D341Med (cell line): ENCODE measurements at regions not wholly inside any gene's neighbourhood (a gene's known extent, or its start where the extent isn't known, plus 50 kb on each side); places are given as distances from the start of the nearest gene placed in this dataset.

Experiments used
- DNase-seq: peaks from one replicate; pipeline ENCODE4 v3.0.0; 2012; ENCODE audit warnings: low spot score

DNA sequence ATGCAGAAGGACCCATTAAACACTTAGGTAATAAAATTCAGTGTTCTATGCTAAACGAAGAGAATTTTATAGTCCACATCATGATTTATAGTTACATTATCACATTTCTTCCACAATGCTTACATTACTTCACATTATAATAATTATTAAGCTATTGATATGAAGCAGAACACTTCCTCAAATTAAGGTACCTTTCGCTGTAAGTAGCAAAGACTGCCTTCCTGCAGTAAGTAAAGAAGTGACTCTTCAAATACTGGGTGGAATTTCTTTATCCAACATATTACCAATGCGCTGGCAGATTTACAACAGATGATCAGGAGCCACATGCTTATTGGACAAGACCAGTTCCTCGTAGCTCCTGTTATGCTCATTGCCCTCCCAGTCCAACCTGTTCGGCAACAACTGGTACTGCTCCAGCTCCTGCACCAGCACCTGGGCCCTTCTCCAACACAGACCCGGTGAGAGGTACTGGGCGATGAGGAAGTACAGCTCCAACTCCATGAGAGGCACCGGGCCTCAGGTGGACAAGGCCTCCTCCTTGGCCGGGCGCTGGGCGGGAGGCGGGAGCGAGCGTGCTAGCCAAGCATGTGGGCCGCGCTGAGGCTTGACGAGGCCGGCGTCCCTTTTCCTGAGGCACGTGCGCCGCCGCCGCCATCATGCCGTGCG, 210.7 kb upstream of the ATP2B1 start:
- no peak for DNase-seq

DNA sequence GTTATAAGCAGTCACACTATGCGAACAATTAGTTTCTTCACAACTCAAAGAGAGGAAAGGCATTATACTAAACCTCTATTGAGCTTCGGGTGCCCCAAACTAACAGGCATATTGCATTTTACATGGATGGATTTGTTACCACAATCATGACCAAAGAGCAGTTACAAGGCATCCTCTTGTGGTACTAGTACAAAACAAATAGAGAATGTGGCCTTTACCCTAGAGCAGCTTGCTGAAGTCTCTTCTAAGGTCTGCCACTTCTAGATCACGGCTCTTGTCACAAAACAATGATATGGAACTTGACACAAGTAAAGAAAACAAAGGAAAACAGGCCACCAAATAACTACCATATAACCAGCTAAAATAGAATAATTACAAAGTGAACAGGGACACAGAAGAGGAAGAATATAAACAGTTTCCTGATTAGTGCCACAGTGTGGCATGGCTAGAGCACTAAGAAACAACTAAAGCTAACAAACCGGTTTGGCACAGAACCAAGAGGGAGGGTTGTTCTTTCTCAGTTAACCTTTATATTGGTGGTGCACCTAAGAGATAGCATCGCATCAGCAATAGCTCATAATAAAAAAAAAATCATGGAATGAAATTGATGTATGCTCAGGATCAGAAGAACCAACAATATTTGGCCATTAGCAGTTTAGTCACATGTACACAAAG, 209.7 kb upstream of the ATP2B1 start:
- no peak for DNase-seq

DNA sequence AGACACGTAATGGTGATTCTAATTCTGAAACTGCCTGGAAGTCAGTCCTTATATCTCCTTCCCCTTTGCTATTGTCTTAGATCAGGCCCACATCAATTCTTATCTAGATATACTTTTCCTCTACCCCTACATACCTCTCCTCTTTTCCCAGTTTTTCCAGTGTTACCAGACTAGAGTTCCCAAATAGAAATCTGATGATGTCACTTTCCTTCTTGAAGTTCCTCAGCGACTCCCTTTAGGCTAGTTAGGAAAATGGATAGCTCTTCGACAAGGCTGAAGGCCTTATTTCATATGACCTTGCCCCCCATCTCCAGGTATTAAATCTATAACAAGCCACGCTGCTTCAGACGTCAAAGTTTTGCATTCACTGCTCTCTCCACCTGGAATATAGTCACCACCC, 201.1 kb upstream of the ATP2B1 start:
- no peak for DNase-seq

DNA sequence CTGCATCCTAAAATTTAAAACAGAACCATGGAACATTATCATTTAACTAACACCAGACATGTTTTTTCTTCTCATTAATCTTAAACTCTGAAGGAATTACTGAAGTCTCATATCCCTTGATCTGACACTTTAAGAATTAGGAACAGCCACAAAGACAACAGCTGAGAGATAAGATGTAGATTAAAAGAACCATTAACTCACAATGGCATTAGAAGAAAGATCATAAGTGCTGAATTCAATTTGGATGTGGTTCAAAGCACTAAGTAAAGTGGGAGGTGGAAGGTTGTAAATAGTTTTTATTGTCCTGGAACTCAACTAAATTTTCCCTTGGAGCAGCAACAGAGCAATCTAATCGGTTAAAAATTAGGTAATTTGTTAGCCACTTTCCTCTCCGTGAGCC, 199.0 kb upstream of the ATP2B1 start:
- no peak for DNase-seq

DNA sequence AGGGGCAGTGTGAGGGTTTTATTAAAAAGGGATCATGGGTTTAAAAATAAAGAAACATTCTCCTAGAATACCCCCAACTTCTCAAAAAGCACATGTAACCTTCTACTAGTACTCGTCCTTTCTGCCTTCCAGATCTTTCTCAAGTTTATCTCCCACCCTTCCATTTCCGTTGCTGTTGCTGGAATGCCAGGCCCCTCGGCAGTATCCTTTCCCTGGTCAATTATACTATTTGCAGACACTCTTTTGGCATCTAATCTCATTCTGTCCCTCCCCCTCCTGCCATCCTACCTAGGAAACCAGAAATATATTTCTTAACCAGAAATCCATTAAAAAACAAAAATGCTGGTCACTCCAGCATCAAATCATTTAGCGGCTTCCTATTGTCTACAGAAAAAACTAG, 198.2 kb upstream of the ATP2B1 start:
- no peak for DNase-seq

DNA sequence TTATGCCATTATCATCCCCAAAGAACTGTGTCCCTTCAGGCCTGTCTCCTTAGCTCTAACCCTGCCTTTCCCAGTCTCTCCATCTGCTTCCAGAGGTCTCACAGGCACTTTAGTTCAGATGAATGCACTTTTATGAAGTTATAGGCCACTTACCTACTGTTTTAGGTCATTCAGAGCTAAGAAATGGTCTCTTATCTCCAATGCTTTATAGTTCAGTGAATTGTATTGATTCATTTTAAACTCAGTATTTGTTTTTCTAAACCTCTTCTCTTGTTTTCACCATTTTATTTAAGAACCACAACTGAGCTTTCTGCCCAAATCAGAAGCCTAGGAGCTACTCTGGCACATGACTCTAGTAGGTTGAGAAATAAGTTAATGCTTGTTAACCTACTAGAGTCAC, 197.5 kb upstream of the ATP2B1 start:
- DNase-seq: no peak

DNA sequence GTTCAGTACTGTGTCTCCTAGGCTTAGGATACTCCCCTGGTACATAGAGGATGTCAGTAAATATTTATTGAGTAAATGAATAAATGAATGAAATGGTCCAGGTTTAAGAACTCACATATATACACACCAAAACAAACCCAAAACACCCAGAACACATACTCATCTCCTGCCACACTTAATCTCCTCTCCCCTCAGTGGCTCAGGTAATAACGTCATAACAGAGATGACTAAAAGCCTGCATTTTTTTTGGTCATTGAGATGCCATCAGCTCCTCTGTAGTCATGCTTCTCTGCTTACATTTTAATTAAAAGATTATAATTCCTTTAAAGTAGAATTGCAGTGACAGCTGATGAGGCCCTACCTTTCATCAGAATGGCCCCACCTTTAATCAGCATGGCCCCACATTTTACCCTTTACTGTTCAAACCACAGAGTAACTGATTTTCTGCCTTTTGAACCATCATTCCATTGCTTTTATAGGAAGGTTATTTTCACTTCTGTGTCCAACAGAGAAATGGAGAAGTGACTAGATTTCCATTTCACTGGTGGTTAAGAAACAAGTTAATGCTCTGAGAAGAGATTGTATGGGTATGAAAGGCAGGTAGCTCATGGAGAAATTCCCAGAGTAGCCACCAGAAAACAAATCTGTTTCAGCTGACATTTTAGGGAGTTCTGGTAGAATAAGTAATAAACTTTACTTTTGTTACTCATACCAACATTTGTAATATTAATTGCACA, 193.4 kb upstream of the ATP2B1 start:
- DNase-seq: no peak

DNA sequence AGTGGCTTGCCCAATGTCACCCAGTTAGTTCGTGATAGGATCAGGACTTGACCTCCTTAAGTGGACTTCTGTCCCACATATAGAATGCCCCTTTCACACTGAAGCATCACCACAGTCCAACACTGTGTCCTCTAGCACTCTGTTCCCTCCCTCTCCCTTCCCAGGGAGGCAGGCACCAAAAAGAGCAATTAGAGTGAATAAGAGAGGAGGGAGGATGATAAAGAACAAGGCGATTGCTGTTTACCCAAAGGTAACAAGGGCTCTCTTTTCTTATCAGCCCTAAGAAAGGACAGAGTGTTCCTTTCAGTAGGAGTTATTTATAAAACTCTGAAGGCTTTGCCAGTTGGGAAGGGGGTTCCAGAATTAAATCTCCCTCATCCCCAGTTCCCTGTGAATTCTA, 192.7 kb upstream of the ATP2B1 start:
- DNase-seq: no peak

DNA sequence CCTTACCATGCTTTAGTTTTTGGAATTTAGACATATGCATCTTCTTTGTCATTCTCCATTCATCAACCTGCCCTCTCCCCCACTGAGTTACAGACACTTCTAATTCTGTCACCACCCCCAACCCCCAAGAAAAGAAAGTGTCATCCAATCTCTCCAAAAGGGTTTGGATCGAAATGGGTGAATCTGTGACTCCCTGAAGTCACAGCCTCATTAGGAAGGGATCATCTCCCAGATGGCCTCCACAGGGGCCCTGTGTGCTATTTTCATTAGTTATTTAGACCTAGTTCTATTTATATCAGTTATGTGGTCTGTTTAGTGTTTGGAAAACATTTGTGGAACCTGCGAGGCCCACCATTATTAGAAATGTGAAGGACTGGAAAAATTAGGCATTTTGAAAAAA, 191.0 kb upstream of the ATP2B1 start:
- DNase-seq: no peak

DNA sequence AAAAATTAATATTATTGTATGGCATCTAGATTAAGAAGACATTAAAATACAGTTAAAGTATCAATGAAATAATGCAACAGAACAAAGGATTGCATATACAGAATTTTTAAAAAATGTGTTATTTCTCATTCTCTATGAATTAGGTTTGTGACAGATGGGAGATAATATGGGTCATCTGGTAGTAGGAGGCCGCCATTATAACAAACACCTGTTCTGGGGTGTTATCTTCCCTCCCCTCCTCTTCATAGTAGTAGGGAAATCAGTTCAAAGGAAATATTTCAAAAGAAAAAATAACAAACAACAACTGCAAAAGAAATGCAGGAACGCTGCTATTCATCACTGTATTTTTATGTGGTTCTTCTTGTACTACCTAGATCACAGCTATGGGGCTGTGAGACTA, 187.0 kb upstream of the ATP2B1 start:
- DNase-seq: no peak

DNA sequence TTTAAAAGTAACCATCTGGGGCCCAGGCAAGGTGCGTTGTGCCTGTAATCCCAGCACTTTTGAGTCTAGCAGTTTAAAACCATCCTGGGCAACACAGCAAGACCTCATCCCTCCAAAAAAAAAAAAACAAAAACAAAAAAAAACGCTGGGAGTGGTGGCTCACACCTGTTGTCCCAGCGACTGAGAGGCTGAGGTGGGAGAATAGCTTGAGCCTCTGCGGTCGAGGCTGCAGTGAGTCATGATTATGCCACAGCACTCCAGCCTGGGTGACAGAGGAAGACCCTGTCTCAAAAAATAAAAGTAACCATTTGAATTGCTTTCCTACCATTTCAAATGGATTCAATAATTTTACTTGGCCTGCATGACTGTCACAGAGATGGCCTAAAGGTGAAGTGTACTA, 186.5 kb upstream of the ATP2B1 start:
- DNase-seq: no peak

DNA sequence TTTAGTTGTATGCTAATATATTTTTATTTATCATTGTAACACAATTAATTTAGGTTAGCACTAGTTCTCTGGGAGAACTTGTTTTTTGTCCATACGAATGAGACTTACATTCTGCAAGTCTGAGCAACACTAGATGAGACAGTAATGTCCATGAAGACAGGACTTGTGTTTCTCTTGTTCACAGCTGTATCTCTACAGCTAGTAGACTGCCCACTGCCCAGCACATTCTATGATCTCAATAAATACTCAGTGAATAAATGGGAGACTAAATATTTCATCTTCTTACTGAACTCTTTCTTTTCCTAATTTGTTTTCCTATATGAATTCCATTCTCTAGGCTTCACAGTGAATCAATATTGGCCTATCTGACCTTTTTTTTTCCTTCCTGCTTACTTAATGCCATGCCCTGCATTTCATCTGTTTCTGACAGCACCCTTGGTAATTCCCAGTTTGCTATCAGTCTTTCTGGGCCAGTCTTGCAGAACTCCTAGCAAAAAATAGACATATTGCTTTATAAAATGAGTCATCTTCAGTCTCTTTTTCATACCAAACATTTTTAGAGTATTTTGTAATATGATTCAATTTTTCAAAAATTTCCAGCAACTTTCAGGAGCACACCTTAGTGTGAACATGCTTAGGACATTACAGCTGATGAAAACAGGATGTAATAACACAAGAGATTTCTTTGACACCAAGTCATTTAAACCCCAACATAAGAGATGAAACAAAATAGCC, 185.5 kb upstream of the ATP2B1 start:
- no peak for DNase-seq

DNA sequence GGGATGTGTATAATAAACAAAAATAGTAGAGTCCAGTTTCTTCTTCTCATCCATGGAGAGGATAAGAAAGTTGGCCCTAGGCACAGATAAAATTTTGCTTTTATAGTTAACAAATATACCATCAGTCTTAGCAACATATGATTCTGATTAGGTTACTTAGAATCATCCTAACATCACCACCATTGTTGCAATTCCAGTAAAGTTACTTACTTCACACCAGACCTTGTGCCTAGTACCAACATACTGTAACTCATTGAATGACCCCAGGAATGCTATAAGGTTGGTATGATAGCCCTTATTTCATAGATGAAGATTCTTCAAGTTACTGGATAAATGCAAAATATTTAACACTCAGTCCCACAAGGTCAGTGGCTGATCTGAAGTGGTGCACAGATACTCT, 183.8 kb upstream of the ATP2B1 start:
- no peak for DNase-seq

DNA sequence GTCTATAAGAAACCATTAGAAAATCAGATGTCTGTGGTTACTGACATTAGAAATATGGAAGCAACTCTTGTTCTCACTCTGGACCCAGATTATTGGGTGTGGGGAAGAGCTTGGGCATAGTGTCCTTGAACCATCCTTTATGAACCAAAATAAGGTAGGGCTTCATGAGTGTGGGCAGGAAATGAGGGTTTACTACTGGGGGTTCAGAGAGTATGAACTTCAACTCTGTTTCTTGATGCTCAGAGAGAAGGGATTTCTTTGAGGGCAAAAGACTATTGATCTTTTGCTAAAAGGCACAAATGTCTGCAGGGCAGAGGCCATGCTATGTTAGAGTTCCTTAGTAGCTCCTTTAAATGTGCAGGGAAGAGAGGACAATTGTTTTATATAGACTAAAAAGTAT, 183.3 kb upstream of the ATP2B1 start:
- no peak for DNase-seq

DNA sequence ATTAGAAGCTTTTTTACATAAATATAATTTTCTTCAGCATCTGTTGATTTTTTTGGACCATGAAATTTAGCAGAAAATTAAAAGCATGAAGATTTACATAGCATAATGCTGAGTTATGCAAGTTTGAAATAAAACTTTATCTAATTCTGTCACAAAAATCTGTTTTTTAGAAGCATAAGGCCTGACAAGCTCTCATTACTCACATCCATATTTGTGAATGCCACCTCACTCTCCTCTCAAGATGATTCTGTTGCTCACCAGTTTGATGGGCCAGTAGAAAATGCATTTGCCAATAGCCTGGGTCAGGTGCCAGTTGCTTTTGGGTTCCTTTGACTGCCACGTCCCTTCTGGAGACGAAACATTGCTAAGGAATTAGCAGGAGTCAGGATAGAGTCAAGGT, 181.5 kb upstream of the ATP2B1 start:
- DNase-seq: no peak

DNA sequence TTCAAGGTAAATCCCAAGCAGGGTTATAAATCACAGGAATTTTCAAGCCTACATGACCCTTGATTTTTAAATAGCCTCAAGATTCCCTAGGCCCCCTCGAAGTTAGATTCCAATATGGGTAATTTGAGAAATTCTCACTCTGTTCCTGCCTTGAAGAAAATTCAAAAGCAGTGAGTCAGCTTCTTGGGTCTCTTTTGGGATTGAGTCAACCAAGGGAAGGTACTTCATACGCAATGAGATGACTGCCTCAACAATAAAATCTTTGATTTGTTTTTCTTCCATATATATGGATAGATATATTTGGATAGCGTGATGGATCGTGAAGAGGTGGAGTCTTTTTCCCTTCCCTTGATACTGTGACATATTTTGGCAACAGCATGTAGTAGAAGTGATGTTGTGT, 180.4 kb upstream of the ATP2B1 start:
- no peak for DNase-seq

DNA sequence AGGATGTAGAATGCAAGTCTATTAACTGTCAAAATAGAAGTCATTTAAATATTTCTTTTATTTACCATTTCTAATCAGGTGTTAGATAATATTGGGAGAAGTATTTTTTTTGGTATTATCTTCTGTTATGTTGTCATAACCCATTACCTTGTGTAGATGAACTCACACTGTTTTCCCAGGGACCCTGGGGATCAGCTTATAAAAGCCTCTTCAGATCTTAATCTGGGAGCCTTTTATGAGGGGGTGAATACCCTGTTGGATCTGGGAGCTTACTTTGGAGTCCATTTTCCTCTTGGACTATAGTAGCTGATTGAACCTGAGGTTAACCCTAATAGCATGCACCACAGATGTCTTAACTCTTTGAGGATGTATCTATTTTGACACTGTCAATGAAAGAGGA, 176.3 kb upstream of the ATP2B1 start:
- no peak for DNase-seq

DNA sequence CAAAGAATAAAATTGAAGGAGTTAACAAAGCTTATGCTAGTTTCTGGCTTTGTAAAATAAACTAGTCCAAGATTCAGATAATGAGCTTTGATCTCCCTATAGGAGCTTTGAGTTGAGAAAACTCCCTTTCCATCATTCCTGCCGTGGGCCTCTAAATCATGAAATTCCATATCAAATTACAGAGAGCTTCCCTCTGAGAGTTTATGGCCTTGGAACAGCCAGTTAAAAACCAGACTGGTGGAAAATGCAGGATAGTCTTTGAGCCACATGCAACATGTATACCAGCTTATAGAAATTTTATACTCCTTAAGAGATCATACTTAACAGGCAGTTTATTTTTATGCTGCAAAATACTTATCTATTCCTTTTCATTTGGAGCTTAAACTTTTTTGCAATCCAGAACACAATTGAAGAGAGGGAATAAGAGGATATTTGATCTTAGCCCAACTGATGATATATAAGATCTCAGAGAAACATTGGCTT, 175.8 kb upstream of the ATP2B1 start:
- no peak for DNase-seq

DNA sequence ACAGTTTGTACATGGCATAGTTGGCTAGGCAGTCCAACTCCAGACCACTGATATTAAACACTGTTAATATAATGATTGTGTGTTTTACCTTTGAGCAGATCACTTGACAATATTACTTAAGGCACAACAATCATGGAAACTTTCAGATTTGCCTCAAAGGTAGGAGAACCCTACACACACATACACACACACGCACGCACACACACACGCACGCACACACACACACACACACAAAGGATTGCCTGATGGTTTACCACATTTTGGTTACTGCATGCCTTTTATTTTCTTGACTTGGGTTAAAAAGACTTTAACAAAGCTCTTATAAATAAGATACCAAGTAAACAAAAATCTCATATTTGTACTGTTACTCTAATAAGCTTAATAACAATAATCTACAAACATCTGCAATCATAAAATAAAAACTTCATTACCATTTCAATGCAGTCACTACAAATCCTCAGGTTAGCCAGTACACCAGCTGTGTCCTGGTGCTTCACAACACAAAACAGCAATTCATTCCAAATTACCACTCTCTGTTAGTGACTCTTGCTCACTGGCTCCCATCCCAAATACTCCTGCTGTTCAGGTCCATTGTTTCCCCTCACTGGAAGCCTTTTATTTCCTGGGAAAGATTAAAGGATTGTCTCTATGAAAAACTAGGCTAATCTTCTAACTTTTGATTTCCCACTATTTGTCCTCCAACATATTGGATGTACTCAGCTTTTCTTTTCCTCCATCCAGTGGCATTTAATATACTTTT, 175.2 kb upstream of the ATP2B1 start:
- peak; percentile 68 for DNase-seq

DNA sequence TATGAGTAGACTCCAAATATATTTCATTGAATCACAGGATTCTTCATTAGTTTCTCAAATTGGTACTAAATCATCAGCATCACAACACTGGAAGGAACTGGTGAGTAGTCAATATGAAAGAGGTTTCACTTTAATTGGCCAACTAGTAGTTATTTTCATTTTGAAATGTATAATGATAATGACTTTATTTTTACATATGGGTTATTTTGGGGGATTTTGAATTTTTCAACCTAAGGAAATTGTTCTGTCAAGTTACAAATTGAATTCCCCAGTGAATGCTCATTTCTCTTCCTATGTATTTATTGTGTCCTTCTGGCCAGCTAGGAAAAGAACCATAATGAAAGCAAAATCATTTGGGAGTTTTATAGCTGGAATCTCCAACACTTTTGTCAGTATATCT, 174.2 kb upstream of the ATP2B1 start:
- DNase-seq: no peak

DNA sequence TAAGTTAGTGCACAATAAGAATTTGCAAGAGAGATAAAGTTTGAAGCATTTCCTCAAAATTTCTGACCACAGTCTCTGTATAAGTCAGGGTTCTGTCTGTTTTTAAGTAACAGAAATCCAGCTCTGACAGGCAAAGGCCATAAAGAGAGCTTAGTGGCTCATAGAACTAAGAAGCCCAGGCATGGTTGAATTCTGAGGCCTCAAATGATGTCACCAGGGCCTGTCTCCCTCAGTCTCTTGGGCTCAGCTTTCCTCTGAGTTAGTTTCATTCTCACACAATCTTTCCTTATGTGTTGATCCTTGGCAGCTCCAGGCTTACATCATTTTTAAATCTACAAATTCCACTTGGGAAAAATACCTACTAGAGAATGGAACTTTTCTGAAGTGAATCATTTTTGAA, 173.4 kb upstream of the ATP2B1 start:
- no peak for DNase-seq
